SK-N-SH (cell line): ENCODE measurements at regions not wholly inside any gene's neighbourhood (a gene's known extent, or its start where the extent isn't known, plus 50 kb on each side); places are given as distances from the start of the nearest gene placed in this dataset.

ENCODE experiments used
- CHD2 ChIP-seq: fragments of 150-350 bp; IDR thresholded peaks from 2 replicates; pipeline ENCODE4 v1.6.1; 2018; ENCODE audit warnings: low read length; ENCODE audit not compliant: partially characterized antibody
- CTCF ChIP-seq: fragments of 200-600 bp; sonication (generic); IDR thresholded peaks from 2 replicates; pipeline ENCODE4 v1.6.1; 2017; ENCODE audit warnings: antibody characterized with exemption, mild to moderate bottlenecking, moderate library complexity
- ELF1 ChIP-seq: IDR thresholded peaks from 2 replicates; pipeline ENCODE4 v1.4.0; 2012
- EZH2phosphoT487 ChIP-seq: fragments of 200-600 bp; sonication (generic); IDR thresholded peaks from 2 replicates; pipeline ENCODE4 v1.6.1; 2017; ENCODE audit warnings: low read depth, mixed run types, mild to moderate bottlenecking, antibody characterized with exemption, moderate library complexity, borderline replicate concordance
- JUND ChIP-seq: IDR thresholded peaks from 2 replicates; pipeline ENCODE4 v1.4.0; 2012
- NRF1 ChIP-seq: IDR thresholded peaks from 2 replicates; pipeline ENCODE4 v1.6.1; 2012; ENCODE audit warnings: low read depth, mild to moderate bottlenecking, low read length
- RAD21 ChIP-seq: IDR thresholded peaks from 2 replicates; pipeline ENCODE4 v1.6.1; 2012; ENCODE audit warnings: mild to moderate bottlenecking, low read length
- SIN3A ChIP-seq: IDR thresholded peaks from 2 replicates; pipeline ENCODE4 v1.6.1; 2012; ENCODE audit warnings: low read depth, mild to moderate bottlenecking, low read length, moderate library complexity, borderline replicate concordance
- TF ChIP-seq, protein P1 (sequence below): IDR thresholded peaks from 2 replicates; pipeline ENCODE4 v1.6.1; 2012; ENCODE audit warnings: mild to moderate bottlenecking, low read depth, low read length, moderate library complexity

- TF ChIP-seq JUND (no peak), CTCF (no peak), ELF1 (no peak), EZH2phosphoT487 (no peak), CHD2 (no peak), NRF1 (no peak), RAD21 (no peak), SIN3A (no peak)
- TF ChIP-seq, protein P1, sequence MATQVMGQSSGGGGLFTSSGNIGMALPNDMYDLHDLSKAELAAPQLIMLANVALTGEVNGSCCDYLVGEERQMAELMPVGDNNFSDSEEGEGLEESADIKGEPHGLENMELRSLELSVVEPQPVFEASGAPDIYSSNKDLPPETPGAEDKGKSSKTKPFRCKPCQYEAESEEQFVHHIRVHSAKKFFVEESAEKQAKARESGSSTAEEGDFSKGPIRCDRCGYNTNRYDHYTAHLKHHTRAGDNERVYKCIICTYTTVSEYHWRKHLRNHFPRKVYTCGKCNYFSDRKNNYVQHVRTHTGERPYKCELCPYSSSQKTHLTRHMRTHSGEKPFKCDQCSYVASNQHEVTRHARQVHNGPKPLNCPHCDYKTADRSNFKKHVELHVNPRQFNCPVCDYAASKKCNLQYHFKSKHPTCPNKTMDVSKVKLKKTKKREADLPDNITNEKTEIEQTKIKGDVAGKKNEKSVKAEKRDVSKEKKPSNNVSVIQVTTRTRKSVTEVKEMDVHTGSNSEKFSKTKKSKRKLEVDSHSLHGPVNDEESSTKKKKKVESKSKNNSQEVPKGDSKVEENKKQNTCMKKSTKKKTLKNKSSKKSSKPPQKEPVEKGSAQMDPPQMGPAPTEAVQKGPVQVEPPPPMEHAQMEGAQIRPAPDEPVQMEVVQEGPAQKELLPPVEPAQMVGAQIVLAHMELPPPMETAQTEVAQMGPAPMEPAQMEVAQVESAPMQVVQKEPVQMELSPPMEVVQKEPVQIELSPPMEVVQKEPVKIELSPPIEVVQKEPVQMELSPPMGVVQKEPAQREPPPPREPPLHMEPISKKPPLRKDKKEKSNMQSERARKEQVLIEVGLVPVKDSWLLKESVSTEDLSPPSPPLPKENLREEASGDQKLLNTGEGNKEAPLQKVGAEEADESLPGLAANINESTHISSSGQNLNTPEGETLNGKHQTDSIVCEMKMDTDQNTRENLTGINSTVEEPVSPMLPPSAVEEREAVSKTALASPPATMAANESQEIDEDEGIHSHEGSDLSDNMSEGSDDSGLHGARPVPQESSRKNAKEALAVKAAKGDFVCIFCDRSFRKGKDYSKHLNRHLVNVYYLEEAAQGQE: no peak
Observed at GRCh38 chr14:105739331-105740102, 213.1 kb downstream of the TMEM121 start.
